HEK293T (cell line): ENCODE measurements at regions not wholly inside any gene's neighbourhood (a gene's known extent, or its start where the extent isn't known, plus 50 kb on each side); places are given as distances from the start of the nearest gene placed in this dataset.

Source experiments
- ARNT ChIP-seq: fragments of 450-650 bp; IDR thresholded peaks from 2 replicates; pipeline ENCODE4 v1.6.1; 2017; ENCODE audit warnings: mild to moderate bottlenecking
- BHLHE40 ChIP-seq: fragments of 450-650 bp; IDR thresholded peaks from 2 replicates; pipeline ENCODE4 v1.6.1; 2016; ENCODE audit warnings: mild to moderate bottlenecking, moderate library complexity, borderline replicate concordance
- ELF4 ChIP-seq: fragments of 450-650 bp; IDR thresholded peaks from 2 replicates; pipeline ENCODE4 v1.6.1; 2017; ENCODE audit warnings: antibody characterized with exemption
- FOXK2 ChIP-seq: fragments of 450-650 bp; IDR thresholded peaks from 2 replicates; pipeline ENCODE4 v1.6.1; 2016; ENCODE audit warnings: mild to moderate bottlenecking
- FOXM1 ChIP-seq: fragments of 450-650 bp; IDR thresholded peaks from 2 replicates; pipeline ENCODE4 v1.6.1; 2017; ENCODE audit warnings: mild to moderate bottlenecking, borderline replicate concordance
- HDGF ChIP-seq: fragments of 450-650 bp; IDR thresholded peaks from 2 replicates; pipeline ENCODE4 v1.6.1; 2017; ENCODE audit warnings: antibody characterized with exemption, borderline replicate concordance
- L3MBTL2 ChIP-seq: fragments of 450-650 bp; conservative IDR thresholded peaks from 2 replicates; pipeline ENCODE4 v1.6.1; 2016; ENCODE audit warnings: mild to moderate bottlenecking
- LEF1 ChIP-seq: fragments of 450-650 bp; IDR thresholded peaks from 2 replicates; pipeline ENCODE4 v1.6.1; 2017; ENCODE audit warnings: mild to moderate bottlenecking, borderline replicate concordance
- NFRKB ChIP-seq: fragments of 450-650 bp; IDR thresholded peaks from 2 replicates; pipeline ENCODE4 v1.6.1; 2016; ENCODE audit warnings: mild to moderate bottlenecking, moderate library complexity
- SP1 ChIP-seq: fragments of 450-650 bp; IDR thresholded peaks from 2 replicates; pipeline ENCODE4 v1.6.1; 2017
- SUZ12 ChIP-seq: fragments of 450-650 bp; IDR thresholded peaks from 2 replicates; pipeline ENCODE4 v1.6.1; 2016; ENCODE audit warnings: mild to moderate bottlenecking
- TARDBP ChIP-seq: fragments of 450-650 bp; IDR thresholded peaks from 2 replicates; pipeline ENCODE4 v1.6.1; 2016

DNA sequence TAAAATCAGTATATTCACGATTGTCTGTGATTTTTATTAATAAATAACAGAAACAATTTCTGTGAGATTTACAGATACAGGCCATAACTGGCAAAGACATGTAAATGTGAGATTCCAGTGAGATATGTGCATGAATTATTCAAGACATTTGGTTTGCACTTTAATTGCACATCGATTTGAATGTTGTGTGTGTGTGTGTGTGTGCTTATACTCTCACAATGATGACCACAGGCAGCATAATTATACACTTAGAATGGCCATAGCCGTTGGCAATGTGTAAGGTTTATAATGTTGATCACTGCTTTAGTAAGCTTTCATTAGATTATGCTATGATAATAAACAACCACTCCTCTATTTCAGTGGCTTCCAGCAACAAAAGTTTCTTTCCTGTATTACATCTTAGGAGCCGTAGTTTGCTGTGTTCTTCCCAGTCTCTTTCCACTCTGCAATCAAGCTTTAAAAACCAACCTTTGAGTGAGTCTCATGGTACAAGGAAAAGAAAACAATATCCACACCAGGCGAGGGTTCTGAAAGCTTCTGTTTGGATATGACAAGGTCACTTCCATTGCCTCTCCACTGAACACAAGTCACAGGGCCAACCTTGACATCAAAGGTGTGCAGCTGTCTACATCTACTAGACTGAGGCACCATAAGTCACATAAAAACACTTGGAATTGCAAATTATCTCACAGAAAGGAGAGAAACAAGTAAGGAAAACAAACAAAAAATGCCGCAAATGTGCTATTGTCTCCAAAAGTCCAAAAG is 897.7 kb downstream of the RAB28 start:
- TF ChIP-seq FOXM1 (no peak), ELF4 (no peak), BHLHE40 (no peak), SP1 (no peak), SUZ12 (no peak), L3MBTL2 (no peak), TARDBP (no peak), HDGF (no peak), ARNT (no peak), LEF1 (no peak), NFRKB (no peak), FOXK2 (no peak)
